Body of pancreas (tissue), 4 donors: ENCODE measurements at regions not wholly inside any gene's neighbourhood (a gene's known extent, or its start where the extent isn't known, plus 50 kb on each side); places are given as distances from the start of the nearest gene placed in this dataset.

Experiments
- ATAC-seq: fragments of 150-250 bp; one replicate; pipeline ENCODE4 v1.9.1; 2016
- DNase-seq, 4 donors: peaks; one replicate each; pipeline ENCODE4 v3.0.0-alpha.2; 2019
- H3K27ac ChIP-seq, 4 donors: fragments of 200-600 bp; sonication (generic); 1 replicate in 3 of 4; 2 replicates in 1 of 4; pipeline versions ENCODE4 v1.5.1 to v1.6.1; 2016 to 2019; ENCODE audit warnings: mild to moderate bottlenecking in 1 of 4, mixed read lengths in 1 of 4, moderate library complexity in 1 of 4
- H3K27me3 ChIP-seq, 2 donors: fragments of 200-600 bp; sonication (generic); one replicate each; pipeline ENCODE4 v1.6.0; 2016; ENCODE audit warnings: mild to moderate bottlenecking in 1 of 2
- H3K36me3 ChIP-seq, 2 donors: fragments of 200-600 bp; sonication (generic); replicated peaks in 1 of 2; 2 replicates each; pipeline ENCODE4 v1.5.1; 2016; ENCODE audit warnings: low read depth in 2 of 2; ENCODE audit not compliant: insufficient read depth in 1 of 2
- H3K4me1 ChIP-seq: fragments of 200-600 bp; sonication (generic); one replicate; pipeline ENCODE4 v1.6.0; 2016
- H3K4me3 ChIP-seq, 2 donors: fragments of 200-600 bp; sonication (generic); 1 replicate in 1 of 2; 2 replicates in 1 of 2; pipeline ENCODE4 v1.5.1; 2016 to 2019
- H3K9me3 ChIP-seq, 3 donors: fragments of 200-600 bp; sonication (generic); 1 replicate in 2 of 3; 2 replicates in 1 of 3; pipeline ENCODE4 v1.5.1; 2016
- CTCF ChIP-seq, 7 experiments: fragments of 450-650 bp in 4 of 7; fragments of 200-600 bp in 3 of 7; sonication (generic) in 3 of 7; IDR thresholded peaks; one replicate each; pipeline ENCODE4 v1.5.1; 2016 to 2019; ENCODE audit warnings: antibody characterized with exemption in 7 of 7
- POLR2A ChIP-seq, 3 donors: fragments of 450-650 bp; IDR thresholded peaks; one replicate each; pipeline ENCODE4 v1.6.1; 2016; ENCODE audit warnings: antibody characterized with exemption in 3 of 3, mild to moderate bottlenecking in 2 of 3
- WGBS, 2 donors: methylation state at CpG; one replicate each; pipeline ENCODE4 v1.1.5; 2017; 5-methylcytosine and 5-hydroxymethylcytosine counted together
- intact Hi-C: fragments of 100-400 bp; cut with DNase I; formaldehyde crosslinking; loops from one replicate; pipeline ENCODE4 v1.15.1; 2023

GRCh38 chr20:11832851-11833250 lies 84.8 kb upstream of the BTBD3 start:
- H3K27me3 ChIP-seq: no peaks in the 10 kb centered on the region
- no peaks in the 10 kb centered on the region for H3K36me3 ChIP-seq
- intact Hi-C loops: no loop called here
- H3K9me3 ChIP-seq: no peaks in the 10 kb centered on the region
- no peak for DNase-seq
- ATAC-seq: no peak
- no peak overlapping the region for H3K27ac ChIP-seq
- no peaks in the 10 kb centered on the region for H3K4me1 ChIP-seq
- WGBS, 2 donors: 0% methylated on average over 1 of the region's 1 CpG
- no peak overlapping the region for H3K4me3 ChIP-seq
- TF ChIP-seq POLR2A (IDR thresholded peaks at IDR 0.05) (no peak), CTCF (IDR thresholded peaks at IDR 0.05) (no peak)

- TF ChIP-seq POLR2A (IDR thresholded peaks at IDR 0.05) (no peak), CTCF (IDR thresholded peaks at IDR 0.05) (no peak)
- DNase-seq (no peak), ATAC-seq (no peak)
- Histone ChIP-seq H3K9me3 (no peaks in the 10 kb centered on the region), H3K4me1 (no peaks in the 10 kb centered on the region), H3K4me3 (no peak overlapping the region), H3K27ac (no peak overlapping the region), H3K36me3 (no peaks in the 10 kb centered on the region), H3K27me3 (no peaks in the 10 kb centered on the region)
- intact Hi-C loops: no loop called here
- WGBS, 2 donors: 85 to 86% methylated on average over 3 of the region's 3 CpGs
These were observed 83.9 kb upstream of the BTBD3 start for GRCh38 chr20:11833825-11834224.

- intact Hi-C loops: no loop called here
These were observed 79.5 kb upstream of the BTBD3 start for GRCh38 chr20:11838076-11838636.

GRCh38 chr20:11841972-11842461 lies 75.7 kb upstream of the BTBD3 start:
- DNase-seq: no peak
- intact Hi-C loops: no loop called here
- Histone ChIP-seq H3K4me1 (peaks cover 5% of the 10 kb centered on the region), H3K27ac (no peak overlapping the region), H3K36me3 (no peaks in the 10 kb centered on the region), H3K4me3 (no peak overlapping the region), H3K27me3 (no peaks in the 10 kb centered on the region), H3K9me3 (no peaks in the 10 kb centered on the region)
- ATAC-seq: no peak
- 70 to 71% methylated on average over 3 of the region's 3 CpGs for WGBS, 2 donors
- TF ChIP-seq CTCF (IDR thresholded peaks at IDR 0.05) (no peak), POLR2A (IDR thresholded peaks at IDR 0.05) (no peak)

More at GRCh38 chr20:11838076-11838636, 79.5 kb upstream of the BTBD3 start:
- no peak overlapping the region for H3K4me3 ChIP-seq
- DNase-seq (no peak), ATAC-seq (no peak)
- no peaks in the 10 kb centered on the region for H3K4me1 ChIP-seq
- H3K27ac ChIP-seq: no peak overlapping the region
- H3K36me3 ChIP-seq: no peaks in the 10 kb centered on the region
- no peak for TF ChIP-seq POLR2A (IDR thresholded peaks at IDR 0.05)
- TF ChIP-seq CTCF (IDR thresholded peaks at IDR 0.05): no peak
- 83 to 86% methylated on average over 4 of the region's 4 CpGs for WGBS, 2 donors
- H3K27me3 ChIP-seq: no peaks in the 10 kb centered on the region
- no peaks in the 10 kb centered on the region for H3K9me3 ChIP-seq

GRCh38 chr20:11843289-11843688 lies 74.4 kb upstream of the BTBD3 start:
- WGBS, 2 donors: 73 to 83% methylated on average over 1 of the region's 1 CpG
- intact Hi-C loops: no loop called here
- DNase-seq (no peak), ATAC-seq (no peak)
- no peak overlapping the region for H3K27ac ChIP-seq
- peaks cover 5% of the 10 kb centered on the region for H3K4me1 ChIP-seq
- no peak for TF ChIP-seq CTCF (IDR thresholded peaks at IDR 0.05)
- no peak for TF ChIP-seq POLR2A (IDR thresholded peaks at IDR 0.05)
- no peaks in the 10 kb centered on the region for H3K27me3 ChIP-seq
- no peaks in the 10 kb centered on the region for H3K36me3 ChIP-seq
- no peak overlapping the region for H3K4me3 ChIP-seq
- no peaks in the 10 kb centered on the region for H3K9me3 ChIP-seq
